Thyroid gland (tissue), 4 donors: ENCODE measurements at regions not wholly inside any gene's neighbourhood (a gene's known extent, or its start where the extent isn't known, plus 50 kb on each side); places are given as distances from the start of the nearest gene placed in this dataset.

ENCODE experiments used
- DNase-seq, 2 donors: peaks; one replicate each; pipeline ENCODE4 v3.0.0-alpha.2; 2019
- H3K27ac ChIP-seq, 3 donors: fragments of 200-600 bp; sonication (generic); 1 replicate in 2 of 3; 2 replicates in 1 of 3; pipeline ENCODE4 v1.5.1; 2016 to 2019; ENCODE audit warnings: mild to moderate bottlenecking in 1 of 3, moderate library complexity in 1 of 3
- H3K27me3 ChIP-seq: fragments of 200-600 bp; sonication (generic); one replicate; pipeline ENCODE4 v1.5.1; 2019
- H3K36me3 ChIP-seq, 2 donors: fragments of 200-600 bp; sonication (generic); one replicate each; pipeline ENCODE4 v1.5.1; 2016 to 2019
- H3K4me1 ChIP-seq, 2 donors: fragments of 200-600 bp; sonication (generic); one replicate each; pipeline ENCODE4 v1.5.1; 2017 to 2019
- H3K4me3 ChIP-seq, 3 donors: fragments of 200-600 bp; sonication (generic); replicated peaks in 1 of 3; 1 replicate in 2 of 3; 2 replicates in 1 of 3; pipeline ENCODE4 v1.5.1; 2016; ENCODE audit warnings: mild to moderate bottlenecking in 1 of 3
- H3K9me3 ChIP-seq: fragments of 200-600 bp; sonication (generic); one replicate; pipeline ENCODE4 v1.5.1; 2017
- CTCF ChIP-seq, 6 experiments: fragments of 200-600 bp in 3 of 6; fragments of 450-650 bp in 3 of 6; sonication (generic) in 3 of 6; IDR thresholded peaks; one replicate each; pipeline ENCODE4 v1.5.1; 2016 to 2019; ENCODE audit warnings: antibody characterized with exemption in 6 of 6, mild to moderate bottlenecking in 2 of 6, inconsistent platforms in 1 of 6, moderate library complexity in 1 of 6
- POLR2A ChIP-seq, 2 donors: fragments of 450-650 bp; IDR thresholded peaks; one replicate each; pipeline ENCODE4 v1.6.1; 2017; ENCODE audit warnings: antibody characterized with exemption in 2 of 2, mild to moderate bottlenecking in 2 of 2, moderate library complexity in 1 of 2
- WGBS, 2 donors: methylation state at CpG; one replicate each; pipeline ENCODE4 v1.1.5; 2017; 5-methylcytosine and 5-hydroxymethylcytosine counted together
- intact Hi-C: fragments of 100-400 bp; cut with DNase I; formaldehyde crosslinking; loops from one replicate; pipeline ENCODE4 v1.15.1; 2023

GRCh38 chr2:201962774-201963562, 70.7 kb upstream of the FZD7 start:
- H3K4me3 ChIP-seq: no peak overlapping the region
- H3K36me3 ChIP-seq: no peaks in the 10 kb centered on the region
- no peak for DNase-seq
- no peaks in the 10 kb centered on the region for H3K27me3 ChIP-seq
- no peaks in the 10 kb centered on the region for H3K4me1 ChIP-seq
- no peak overlapping the region for H3K27ac ChIP-seq
- 91% methylated on average over 14 of the region's 14 CpGs for WGBS, 2 donors
- no peak for TF ChIP-seq CTCF (IDR thresholded peaks at IDR 0.05)
- TF ChIP-seq POLR2A (IDR thresholded peaks at IDR 0.05): no peak
- no peaks in the 10 kb centered on the region for H3K9me3 ChIP-seq
- intact Hi-C loops: no loop called here

- no peaks in the 10 kb centered on the region for H3K36me3 ChIP-seq
- intact Hi-C loops: no loop called here
- no peak overlapping the region for H3K4me3 ChIP-seq
- TF ChIP-seq POLR2A (IDR thresholded peaks at IDR 0.05) (no peak), CTCF (IDR thresholded peaks at IDR 0.05) (no peak)
- WGBS, 2 donors: 84 to 98% methylated on average over 3 to 4 of the region's 4 CpGs
- no peak overlapping the region for H3K27ac ChIP-seq
- H3K27me3 ChIP-seq: no peaks in the 10 kb centered on the region
- H3K9me3 ChIP-seq: no peaks in the 10 kb centered on the region
- no peak for DNase-seq
- H3K4me1 ChIP-seq: no peaks in the 10 kb centered on the region
These were observed 69.6 kb upstream of the FZD7 start for GRCh38 chr2:201964011-201964410.

GRCh38 chr2:201964631-201965206, 68.9 kb upstream of the FZD7 start:
- intact Hi-C loops: no loop called here
- TF ChIP-seq CTCF (IDR thresholded peaks at IDR 0.05): no peak
- TF ChIP-seq POLR2A (IDR thresholded peaks at IDR 0.05): no peak
- H3K4me3 ChIP-seq: no peak overlapping the region
- no peaks in the 10 kb centered on the region for H3K9me3 ChIP-seq
- no peaks in the 10 kb centered on the region for H3K4me1 ChIP-seq
- 56 to 82% methylated on average over 3 to 7 of the region's 7 CpGs for WGBS, 2 donors
- no peaks in the 10 kb centered on the region for H3K27me3 ChIP-seq
- DNase-seq: no peak
- no peaks in the 10 kb centered on the region for H3K36me3 ChIP-seq
- no peak overlapping the region for H3K27ac ChIP-seq

- Histone ChIP-seq H3K27ac (no peak overlapping the region), H3K4me3 (no peak overlapping the region), H3K36me3 (no peaks in the 10 kb centered on the region), H3K9me3 (no peaks in the 10 kb centered on the region), H3K4me1 (no peaks in the 10 kb centered on the region), H3K27me3 (no peaks in the 10 kb centered on the region)
- intact Hi-C loops: no loop called here
- 93 to 94% methylated on average over 3 of the region's 3 CpGs for WGBS, 2 donors
- TF ChIP-seq POLR2A (IDR thresholded peaks at IDR 0.05): no peak
- TF ChIP-seq CTCF (IDR thresholded peaks at IDR 0.05): no peak
- DNase-seq: no peak
These were observed 68.1 kb upstream of the FZD7 start for GRCh38 chr2:201965550-201965949.

GRCh38 chr2:201966691-201967438, 66.8 kb upstream of the FZD7 start:
- H3K4me3 ChIP-seq: no peak overlapping the region
- H3K4me1 ChIP-seq: no peaks in the 10 kb centered on the region
- TF ChIP-seq POLR2A (IDR thresholded peaks at IDR 0.05) (no peak), CTCF (IDR thresholded peaks at IDR 0.05) (no peak)
- DNase-seq: no peak
- no peaks in the 10 kb centered on the region for H3K36me3 ChIP-seq
- WGBS, 2 donors: 55 to 57% methylated on average over 18 of the region's 18 CpGs
- no peak overlapping the region for H3K27ac ChIP-seq
- intact Hi-C loops: no loop called here
- no peaks in the 10 kb centered on the region for H3K27me3 ChIP-seq
- no peaks in the 10 kb centered on the region for H3K9me3 ChIP-seq
